Keratinocyte (primary cell): ENCODE measurements at regions not wholly inside any gene's neighbourhood (a gene's known extent, or its start where the extent isn't known, plus 50 kb on each side); places are given as distances from the start of the nearest gene placed in this dataset.

Experiments used
- DNase-seq: peaks from one replicate; pipeline ENCODE4 v3.0.0-alpha.2; 2011; ENCODE audit warnings: low read depth, missing footprints, low spot score
- FAIRE-seq: peaks from 2 replicates; lab custom pipeline; 2011; peaks lifted over from hg19 to GRCh38; lab: Jason Lieb, UNC
- H2AFZ ChIP-seq: 2 replicates; pipeline ENCODE4 v1.6.0; 2012; ENCODE audit warnings: low read length, control low read depth, inconsistent platforms; ENCODE audit not compliant: control insufficient read depth
- H3K27ac ChIP-seq: 2 replicates; pipeline ENCODE4 v1.5.1; 2011; ENCODE audit warnings: low read length; ENCODE audit not compliant: control insufficient read depth, insufficient read depth
- H3K27me3 ChIP-seq: 3 replicates; pipeline ENCODE4 v1.6.0; 2011; ENCODE audit warnings: low read length; ENCODE audit not compliant: control insufficient read depth, insufficient read depth; ENCODE audit errors: extremely low read depth
- H3K36me3 ChIP-seq, 2 experiments: 2 replicates in 1 of 2; 3 replicates in 1 of 2; pipeline ENCODE4 v1.5.1; 2011; ENCODE audit warnings: low read length in 2 of 2, mild to moderate bottlenecking in 1 of 2; ENCODE audit not compliant: control insufficient read depth in 2 of 2, insufficient read depth in 2 of 2; ENCODE audit errors: extremely low read depth in 1 of 2
- H3K4me1 ChIP-seq: 3 replicates; pipeline ENCODE4 v1.5.1; 2011; ENCODE audit warnings: low read length; ENCODE audit not compliant: control insufficient read depth, insufficient read depth; ENCODE audit errors: extremely low read depth
- H3K4me2 ChIP-seq: 3 replicates; pipeline ENCODE4 v1.6.0; 2011; ENCODE audit warnings: low read depth, low read length; ENCODE audit not compliant: control insufficient read depth, insufficient read depth; ENCODE audit errors: extremely low read depth
- H3K4me3 ChIP-seq, 3 experiments: fragments of 200-600 bp in 1 of 3; sonication (generic) in 1 of 3; 2 replicates in 2 of 3; 3 replicates in 1 of 3; pipeline ENCODE4 v1.5.1; 2011 to 2016; ENCODE audit warnings: low read length in 3 of 3, mild to moderate bottlenecking in 3 of 3, control low read depth in 2 of 3, inconsistent platforms in 1 of 3, low read depth in 1 of 3, mixed read lengths in 1 of 3, mixed run types in 1 of 3, moderate library complexity in 1 of 3; ENCODE audit not compliant: control insufficient read depth in 2 of 3, insufficient read depth in 2 of 3; ENCODE audit errors: extremely low read depth in 1 of 3
- H3K79me2 ChIP-seq: 2 replicates; pipeline ENCODE4 v1.6.0; 2012; ENCODE audit warnings: low read length; ENCODE audit not compliant: control insufficient read depth, insufficient read depth
- H3K9ac ChIP-seq: 3 replicates; pipeline ENCODE4 v1.6.0; 2011; ENCODE audit warnings: low read length; ENCODE audit not compliant: control insufficient read depth, insufficient read depth; ENCODE audit errors: extremely low read depth
- H3K9me1 ChIP-seq: 3 replicates; pipeline ENCODE4 v1.6.0; 2011; ENCODE audit warnings: low read length; ENCODE audit not compliant: control insufficient read depth, insufficient read depth; ENCODE audit errors: extremely low read depth
- H3K9me3 ChIP-seq: 2 replicates; pipeline ENCODE4 v1.5.1; 2012; ENCODE audit warnings: low read depth, low read length; ENCODE audit not compliant: control insufficient read depth
- H4K20me1 ChIP-seq: 3 replicates; pipeline ENCODE4 v1.6.0; 2011; ENCODE audit warnings: low read length; ENCODE audit not compliant: control insufficient read depth, insufficient read depth; ENCODE audit errors: extremely low read depth
- CTCF ChIP-seq, 3 experiments: IDR thresholded peaks in 1 of 3; conservative IDR thresholded peaks in 1 of 3; optimal IDR thresholded peaks in 1 of 3; 2 replicates in 2 of 3; 3 replicates in 1 of 3; pipeline versions ENCODE3 to v1.5.1; 2011; ENCODE audit warnings: low read length in 3 of 3, mild to moderate bottlenecking in 3 of 3, moderate library complexity in 2 of 3, control low read depth in 1 of 3, inconsistent platforms in 1 of 3; ENCODE audit not compliant: insufficient read depth in 2 of 3; ENCODE audit errors: extremely low read depth in 1 of 3
- EZH2 ChIP-seq: IDR thresholded peaks from one replicate; pipeline ENCODE4 v1.6.1; 2012; ENCODE audit warnings: inconsistent platforms, mild to moderate bottlenecking, low read length, moderate library complexity
- dilution Hi-C: fragments of 300-500 bp; cut with MboI; formaldehyde crosslinking; loops from one replicate; pipeline ENCODE4 v1.7.0; 2020; ENCODE audit warnings: low sequenced_read_pairs; ENCODE audit not compliant: extremely low pct_ligation_motif_present

- Histone ChIP-seq H3K4me1 (no peaks in the 10 kb centered on the region), H3K9ac (no peak overlapping the region), H4K20me1 (no peaks in the 10 kb centered on the region), H3K4me3 (no peak overlapping the region), H3K4me2 (no peak overlapping the region), H2AFZ (no peak overlapping the region), H3K36me3 (no peaks in the 10 kb centered on the region), H3K9me3 (no peaks in the 10 kb centered on the region), H3K27me3 (no peaks in the 10 kb centered on the region), H3K27ac (no peak overlapping the region), H3K9me1 (no peaks in the 10 kb centered on the region), H3K79me2 (no peaks in the 10 kb centered on the region)
- FAIRE-seq (no peak), DNase-seq (no peak)
- dilution Hi-C loops, result no loop called here
- TF ChIP-seq CTCF (optimal IDR thresholded peaks at IDR 0.05 in 1 of 3, IDR thresholded peaks at IDR 0.05 in 1 of 3, conservative IDR thresholded peaks at IDR 0.05 in 1 of 3; ENCODE audit: extremely low read depth in 1 of 3, insufficient read depth in 2 of 3, low read length in 3 of 3) (no peak), EZH2 (no peak)
These were observed 141.2 kb upstream of the GMNC start for GRCh38 chr3:191003742-191004141.

GRCh38 chr3:190996181-190996775, 133.8 kb upstream of the GMNC start:
- no peak overlapping the region for H3K4me2 ChIP-seq
- dilution Hi-C loops, result no loop called here

More at GRCh38 chr3:190996181-190996775, 133.8 kb upstream of the GMNC start:
- FAIRE-seq (no peak), DNase-seq (no peak)
- no peaks in the 10 kb centered on the region for H3K36me3 ChIP-seq
- H3K27me3 ChIP-seq, result no peaks in the 10 kb centered on the region
- no peak overlapping the region for H3K4me3 ChIP-seq
- H3K79me2 ChIP-seq, result no peaks in the 10 kb centered on the region
- H3K9me1 ChIP-seq, result no peaks in the 10 kb centered on the region
- H3K4me1 ChIP-seq, result no peaks in the 10 kb centered on the region
- no peak for TF ChIP-seq CTCF (optimal IDR thresholded peaks at IDR 0.05 in 1 of 3, IDR thresholded peaks at IDR 0.05 in 1 of 3, conservative IDR thresholded peaks at IDR 0.05 in 1 of 3; ENCODE audit: extremely low read depth in 1 of 3, insufficient read depth in 2 of 3, low read length in 3 of 3)
- TF ChIP-seq EZH2, result no peak
- no peak overlapping the region for H3K9ac ChIP-seq
- no peak overlapping the region for H3K27ac ChIP-seq
- H4K20me1 ChIP-seq, result no peaks in the 10 kb centered on the region
- no peak overlapping the region for H2AFZ ChIP-seq
- no peaks in the 10 kb centered on the region for H3K9me3 ChIP-seq
